GM23248 (cell line): ENCODE measurements at regions not wholly inside any gene's neighbourhood (a gene's known extent, or its start where the extent isn't known, plus 50 kb on each side); places are given as distances from the start of the nearest gene placed in this dataset.

ENCODE experiments used
- EZH2 ChIP-seq: fragments of 200-600 bp; sonication (generic); IDR thresholded peaks from 2 replicates; pipeline ENCODE4 v1.6.1; 2018; ENCODE audit warnings: antibody characterized with exemption, mild to moderate bottlenecking; ENCODE audit not compliant: insufficient read depth, poor library complexity, severe bottlenecking
- EZH2phosphoT487 ChIP-seq: fragments of 200-600 bp; sonication (generic); IDR thresholded peaks from 2 replicates; pipeline ENCODE4 v1.6.1; 2018; ENCODE audit warnings: antibody characterized with exemption, moderate library complexity, mild to moderate bottlenecking, low read depth; ENCODE audit not compliant: insufficient read depth

DNA sequence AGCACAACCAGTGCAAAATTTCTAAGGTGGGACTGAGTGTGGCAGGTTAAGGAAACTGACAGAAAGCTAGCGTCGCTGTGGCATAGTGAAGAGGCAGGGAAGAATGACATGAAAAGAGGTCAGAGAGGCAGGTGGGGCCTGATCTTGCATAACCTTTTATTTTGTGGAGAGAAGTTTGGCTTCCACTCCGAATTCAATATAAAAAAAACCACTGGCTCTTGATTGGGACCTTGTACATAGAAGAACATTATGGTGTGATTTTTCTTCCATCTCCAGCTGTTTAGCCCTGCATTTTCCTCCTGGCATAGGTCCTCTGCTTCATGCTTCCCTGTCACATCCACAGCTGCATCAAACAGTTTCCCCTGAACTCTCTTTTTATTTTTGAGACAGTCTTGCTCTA is 170.5 kb upstream of the MEOX2 start:
- TF ChIP-seq EZH2 (no peak), EZH2phosphoT487 (no peak)
